Keratinocyte (primary cell): ENCODE measurements at regions not wholly inside any gene's neighbourhood (a gene's known extent, or its start where the extent isn't known, plus 50 kb on each side); places are given as distances from the start of the nearest gene placed in this dataset.

Source experiments
- EZH2 ChIP-seq: IDR thresholded peaks from one replicate; pipeline ENCODE4 v1.6.1; 2012; ENCODE audit warnings: inconsistent platforms, mild to moderate bottlenecking, low read length, moderate library complexity
- TF ChIP-seq, protein P1 (sequence below), 3 experiments: IDR thresholded peaks in 1 of 3; conservative IDR thresholded peaks in 1 of 3; optimal IDR thresholded peaks in 1 of 3; 2 replicates in 2 of 3; 3 replicates in 1 of 3; pipeline versions ENCODE3 to v1.5.1; 2011; ENCODE audit warnings: low read length in 3 of 3, mild to moderate bottlenecking in 3 of 3, moderate library complexity in 2 of 3, control low read depth in 1 of 3, inconsistent platforms in 1 of 3; ENCODE audit not compliant: insufficient read depth in 2 of 3; ENCODE audit errors: extremely low read depth in 1 of 3

DNA sequence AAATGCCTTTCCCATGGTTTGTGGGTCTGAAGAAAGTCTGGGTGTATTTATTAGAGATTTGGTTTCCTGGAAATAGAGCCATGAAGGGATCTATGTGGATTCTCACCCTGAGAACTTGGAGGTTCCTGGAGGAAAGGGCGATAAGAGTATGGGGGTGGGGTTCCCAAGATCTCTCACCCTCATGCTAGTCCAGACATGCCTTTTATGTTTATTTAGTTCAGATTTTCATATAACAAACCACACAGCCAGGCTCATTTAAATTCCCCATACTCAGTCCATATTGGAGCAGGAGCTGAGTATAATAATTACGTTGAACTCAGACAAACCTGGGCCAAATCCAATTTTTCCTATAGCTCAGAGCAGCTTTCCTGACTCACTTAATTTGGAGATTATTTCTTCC is 566.6 kb downstream of the GOLGA6L6 start:
- no peak for TF ChIP-seq EZH2
- TF ChIP-seq, protein P1, sequence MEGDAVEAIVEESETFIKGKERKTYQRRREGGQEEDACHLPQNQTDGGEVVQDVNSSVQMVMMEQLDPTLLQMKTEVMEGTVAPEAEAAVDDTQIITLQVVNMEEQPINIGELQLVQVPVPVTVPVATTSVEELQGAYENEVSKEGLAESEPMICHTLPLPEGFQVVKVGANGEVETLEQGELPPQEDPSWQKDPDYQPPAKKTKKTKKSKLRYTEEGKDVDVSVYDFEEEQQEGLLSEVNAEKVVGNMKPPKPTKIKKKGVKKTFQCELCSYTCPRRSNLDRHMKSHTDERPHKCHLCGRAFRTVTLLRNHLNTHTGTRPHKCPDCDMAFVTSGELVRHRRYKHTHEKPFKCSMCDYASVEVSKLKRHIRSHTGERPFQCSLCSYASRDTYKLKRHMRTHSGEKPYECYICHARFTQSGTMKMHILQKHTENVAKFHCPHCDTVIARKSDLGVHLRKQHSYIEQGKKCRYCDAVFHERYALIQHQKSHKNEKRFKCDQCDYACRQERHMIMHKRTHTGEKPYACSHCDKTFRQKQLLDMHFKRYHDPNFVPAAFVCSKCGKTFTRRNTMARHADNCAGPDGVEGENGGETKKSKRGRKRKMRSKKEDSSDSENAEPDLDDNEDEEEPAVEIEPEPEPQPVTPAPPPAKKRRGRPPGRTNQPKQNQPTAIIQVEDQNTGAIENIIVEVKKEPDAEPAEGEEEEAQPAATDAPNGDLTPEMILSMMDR (optimal IDR thresholded peaks at IDR 0.05 in 1 of 3, IDR thresholded peaks at IDR 0.05 in 1 of 3, conservative IDR thresholded peaks at IDR 0.05 in 1 of 3; ENCODE audit: extremely low read depth in 1 of 3, insufficient read depth in 2 of 3, low read length in 3 of 3): no peak
